Effector memory CD8-positive, alpha-beta T cell (primary cell): ENCODE measurements at regions not wholly inside any gene's neighbourhood (a gene's known extent, or its start where the extent isn't known, plus 50 kb on each side); places are given as distances from the start of the nearest gene placed in this dataset.

Experiments used
- ATAC-seq: fragments of 150-1000 bp; cut with Tn5 transposase; replicated peaks from 2 replicates; pipeline ENCODE4 v1.10.0; 2021; ENCODE audit warnings: mild to moderate bottlenecking, moderate library complexity
- DNase-seq, 3 experiments: peaks; one replicate each; pipeline ENCODE4 v3.0.0; 2021
- H3K27ac Mint-ChIP-seq, 2 donors: one replicate each; pipeline ENCODE4 v1.8.0; 2022; ENCODE audit warnings: mild to moderate bottlenecking in 2 of 2, mixed read lengths in 2 of 2, moderate library complexity in 2 of 2
- H3K27me3 Mint-ChIP-seq, 2 donors: one replicate each; pipeline ENCODE4 v1.8.0; 2022; ENCODE audit warnings: mixed read lengths in 2 of 2
- H3K36me3 Mint-ChIP-seq: one replicate; pipeline ENCODE4 v1.8.0; 2022; ENCODE audit warnings: mild to moderate bottlenecking, moderate library complexity, mixed read lengths; ENCODE audit not compliant: insufficient read depth
- H3K4me1 Mint-ChIP-seq, 2 donors: one replicate each; pipeline ENCODE4 v1.8.0; 2022; ENCODE audit warnings: low read depth in 2 of 2, mixed read lengths in 2 of 2
- H3K4me3 Mint-ChIP-seq, 2 donors: one replicate each; pipeline ENCODE4 v1.8.0; 2022; ENCODE audit warnings: mild to moderate bottlenecking in 2 of 2, mixed read lengths in 2 of 2, moderate library complexity in 2 of 2
- H3K9me3 Mint-ChIP-seq, 2 donors: one replicate each; pipeline ENCODE4 v1.8.0; 2022; ENCODE audit warnings: mixed read lengths in 2 of 2

GRCh38 chr20:48176139-48176538 is 390.9 kb upstream of the SULF2 start:
- Mint-ChIP-seq H3K4me3 (no peak overlapping the region), H3K27ac (no peak overlapping the region), H3K4me1 (no peaks in the 10 kb centered on the region), H3K27me3 (peaks cover 30 to 58% of the 10 kb centered on the region in 2 donors), H3K9me3 (no peaks in the 10 kb centered on the region), H3K36me3 (no peaks in the 10 kb centered on the region)
- DNase-seq (no peak), ATAC-seq (no peak)

- no peak overlapping the region for H3K4me3 Mint-ChIP-seq
- DNase-seq: no peak
These were observed 390.0 kb upstream of the SULF2 start for GRCh38 chr20:48175261-48175660.

GRCh38 chr20:48172357-48172702 is 387.0 kb upstream of the SULF2 start:
- Mint-ChIP-seq H3K27ac (no peak overlapping the region), H3K9me3 (no peaks in the 10 kb centered on the region), H3K4me1 (no peaks in the 10 kb centered on the region), H3K36me3 (no peaks in the 10 kb centered on the region), H3K4me3 (no peak overlapping the region), H3K27me3 (peaks cover 39 to 56% of the 10 kb centered on the region in 2 donors)
- no peak for ATAC-seq
- DNase-seq: no peak

More at GRCh38 chr20:48175261-48175660, 390.0 kb upstream of the SULF2 start:
- ATAC-seq: no peak
- Mint-ChIP-seq H3K27me3 (peaks cover 30 to 64% of the 10 kb centered on the region in 2 donors), H3K27ac (no peak overlapping the region), H3K4me1 (no peaks in the 10 kb centered on the region), H3K36me3 (no peaks in the 10 kb centered on the region), H3K9me3 (no peaks in the 10 kb centered on the region)

- Mint-ChIP-seq H3K27me3 (peaks cover 35 to 50% of the 10 kb centered on the region in 2 donors), H3K4me3 (no peak overlapping the region), H3K36me3 (no peaks in the 10 kb centered on the region), H3K27ac (no peak overlapping the region), H3K9me3 (no peaks in the 10 kb centered on the region), H3K4me1 (no peaks in the 10 kb centered on the region)
- DNase-seq (no peak), ATAC-seq (no peak)
These were observed 386.5 kb upstream of the SULF2 start for GRCh38 chr20:48171626-48172356.

- Mint-ChIP-seq H3K27ac (no peak overlapping the region), H3K36me3 (no peaks in the 10 kb centered on the region), H3K27me3 (peaks cover 30 to 43% of the 10 kb centered on the region in 2 donors), H3K4me3 (no peak overlapping the region), H3K9me3 (no peaks in the 10 kb centered on the region), H3K4me1 (no peaks in the 10 kb centered on the region)
- DNase-seq (no peak), ATAC-seq (no peak)
These were observed 385.8 kb upstream of the SULF2 start for GRCh38 chr20:48171071-48171470.

GRCh38 chr20:48170625-48171024 is 385.3 kb upstream of the SULF2 start:
- H3K36me3 Mint-ChIP-seq: no peaks in the 10 kb centered on the region
- no peak overlapping the region for H3K27ac Mint-ChIP-seq
- ATAC-seq (no peak), DNase-seq (no peak)
- no peaks in the 10 kb centered on the region for H3K4me1 Mint-ChIP-seq
- H3K4me3 Mint-ChIP-seq: no peak overlapping the region
- peaks cover 31 to 45% of the 10 kb centered on the region in 2 donors for H3K27me3 Mint-ChIP-seq
- H3K9me3 Mint-ChIP-seq: no peaks in the 10 kb centered on the region

- Mint-ChIP-seq H3K27ac (no peak overlapping the region), H3K36me3 (no peaks in the 10 kb centered on the region), H3K27me3 (peaks cover 40 to 54% of the 10 kb centered on the region in 2 donors), H3K4me3 (no peak overlapping the region), H3K4me1 (no peaks in the 10 kb centered on the region), H3K9me3 (no peaks in the 10 kb centered on the region)
- ATAC-seq (no peak), DNase-seq (no peak)
These were observed 384.5 kb upstream of the SULF2 start for GRCh38 chr20:48169650-48170225.

- no peaks in the 10 kb centered on the region for H3K4me1 Mint-ChIP-seq
- ATAC-seq (no peak), DNase-seq (no peak)
- H3K27ac Mint-ChIP-seq: no peak overlapping the region
- H3K9me3 Mint-ChIP-seq: no peaks in the 10 kb centered on the region
- no peaks in the 10 kb centered on the region for H3K36me3 Mint-ChIP-seq
- H3K27me3 Mint-ChIP-seq: peaks cover 34 to 44% of the 10 kb centered on the region in 2 donors
- H3K4me3 Mint-ChIP-seq: no peak overlapping the region
These were observed 381.0 kb upstream of the SULF2 start for GRCh38 chr20:48166082-48166835.

GRCh38 chr20:48165401-48165685 is 380.1 kb upstream of the SULF2 start:
- no peak overlapping the region for H3K27ac Mint-ChIP-seq
- DNase-seq (no peak), ATAC-seq (no peak)
- H3K4me3 Mint-ChIP-seq: no peak overlapping the region
- H3K27me3 Mint-ChIP-seq: peaks cover 34 to 46% of the 10 kb centered on the region in 2 donors
- no peaks in the 10 kb centered on the region for H3K9me3 Mint-ChIP-seq
- H3K36me3 Mint-ChIP-seq: no peaks in the 10 kb centered on the region
- no peaks in the 10 kb centered on the region for H3K4me1 Mint-ChIP-seq

GRCh38 chr20:48164566-48165400 is 379.5 kb upstream of the SULF2 start:
- H3K9me3 Mint-ChIP-seq: no peaks in the 10 kb centered on the region
- no peaks in the 10 kb centered on the region for H3K4me1 Mint-ChIP-seq
- H3K36me3 Mint-ChIP-seq: no peaks in the 10 kb centered on the region
- H3K27ac Mint-ChIP-seq: no peak overlapping the region
- ATAC-seq: no peak
- H3K27me3 Mint-ChIP-seq: peaks cover 31 to 44% of the 10 kb centered on the region in 2 donors
- no peak overlapping the region for H3K4me3 Mint-ChIP-seq
- no peak for DNase-seq

- Mint-ChIP-seq H3K4me1 (no peaks in the 10 kb centered on the region), H3K27ac (no peak overlapping the region), H3K4me3 (no peak overlapping the region), H3K9me3 (no peaks in the 10 kb centered on the region), H3K27me3 (peaks cover 33 to 48% of the 10 kb centered on the region in 2 donors), H3K36me3 (no peaks in the 10 kb centered on the region)
- ATAC-seq (no peak), DNase-seq (no peak)
These were observed 378.8 kb upstream of the SULF2 start for GRCh38 chr20:48164034-48164433.

GRCh38 chr20:48163505-48163904 is 378.2 kb upstream of the SULF2 start:
- Mint-ChIP-seq H3K4me3 (no peak overlapping the region), H3K27me3 (peaks cover 33 to 48% of the 10 kb centered on the region in 2 donors), H3K27ac (no peak overlapping the region), H3K36me3 (no peaks in the 10 kb centered on the region), H3K4me1 (no peaks in the 10 kb centered on the region), H3K9me3 (no peaks in the 10 kb centered on the region)
- no peak for DNase-seq
- no peak for ATAC-seq

- H3K27me3 Mint-ChIP-seq: peaks cover 38 to 48% of the 10 kb centered on the region in 2 donors
These were observed 377.3 kb upstream of the SULF2 start for GRCh38 chr20:48162621-48163020.

More at GRCh38 chr20:48162621-48163020, 377.3 kb upstream of the SULF2 start:
- Mint-ChIP-seq H3K9me3 (no peaks in the 10 kb centered on the region), H3K36me3 (no peaks in the 10 kb centered on the region), H3K4me3 (no peak overlapping the region), H3K4me1 (no peaks in the 10 kb centered on the region), H3K27ac (no peak overlapping the region)
- no peak for DNase-seq
- ATAC-seq: no peak
